GM19043 (cell line): ENCODE measurements at regions not wholly inside any gene's neighbourhood (a gene's known extent, or its start where the extent isn't known, plus 50 kb on each side); places are given as distances from the start of the nearest gene placed in this dataset.
"Not testable (repeated sequence)": the region's sequence is repeated elsewhere in the genome, so short reads cannot be mapped to it uniquely, and the experiment has no call there.

Experiments used
- ATAC-seq: cut with Tn5 transposase; IDR thresholded peaks from one replicate; pipeline ENCODE4 v1.9.1; 2021; ENCODE audit warnings: low read depth; ENCODE audit not compliant: unreplicated experiment

GRCh38 chr2:103166456-103167324 lies 404.9 kb downstream of the TMEM182 start:
- no peak for ATAC-seq

- no peak for ATAC-seq
Observed at GRCh38 chr2:103167599-103167998, 405.8 kb downstream of the TMEM182 start.

GRCh38 chr2:103169861-103170260 lies 408.0 kb downstream of the TMEM182 start:
- ATAC-seq = no peak

- ATAC-seq = no peak
Observed at GRCh38 chr2:103172821-103173220, 411.0 kb downstream of the TMEM182 start.

GRCh38 chr2:103174711-103175110 lies 412.9 kb downstream of the TMEM182 start:
- ATAC-seq = no peak

- ATAC-seq = no peak
Observed at GRCh38 chr2:103176294-103176915, 414.6 kb downstream of the TMEM182 start.

- ATAC-seq = no peak
Observed at GRCh38 chr2:103179798-103180197, 418.0 kb downstream of the TMEM182 start.

- no peak for ATAC-seq
Observed at GRCh38 chr2:103183061-103183460, 421.2 kb downstream of the TMEM182 start.

- no peak for ATAC-seq
Observed at GRCh38 chr2:103196802-103197201, 435.0 kb downstream of the TMEM182 start.

- ATAC-seq = not testable (repeated sequence)
Observed at GRCh38 chr2:103200774-103201173, 438.9 kb downstream of the TMEM182 start.

GRCh38 chr2:103208916-103209315 lies 447.1 kb downstream of the TMEM182 start:
- no peak for ATAC-seq

GRCh38 chr2:103213028-103213542 lies 451.3 kb downstream of the TMEM182 start:
- ATAC-seq = no peak

GRCh38 chr2:103218516-103218915 lies 456.7 kb downstream of the TMEM182 start:
- no peak for ATAC-seq

GRCh38 chr2:103219398-103219797 lies 457.6 kb downstream of the TMEM182 start:
- ATAC-seq = no peak

GRCh38 chr2:103222969-103223368 lies 461.1 kb downstream of the TMEM182 start:
- no peak for ATAC-seq

- no peak for ATAC-seq
Observed at GRCh38 chr2:103230796-103231195, 469.0 kb downstream of the TMEM182 start.

- no peak for ATAC-seq
Observed at GRCh38 chr2:103232865-103233264, 471.0 kb downstream of the TMEM182 start.

- no peak for ATAC-seq
Observed at GRCh38 chr2:103233691-103234090, 471.9 kb downstream of the TMEM182 start.

GRCh38 chr2:103235283-103235682 lies 473.5 kb downstream of the TMEM182 start:
- ATAC-seq = no peak

GRCh38 chr2:103249462-103249861 lies 487.6 kb downstream of the TMEM182 start:
- ATAC-seq = no peak

GRCh38 chr2:103252781-103253180 lies 490.9 kb downstream of the TMEM182 start:
- ATAC-seq = no peak

GRCh38 chr2:103254611-103255010 lies 492.8 kb downstream of the TMEM182 start:
- no peak for ATAC-seq
